K562 (cell line): ENCODE measurements at regions not wholly inside any gene's neighbourhood (a gene's known extent, or its start where the extent isn't known, plus 50 kb on each side); places are given as distances from the start of the nearest gene placed in this dataset.
A peak's percentile ranks its signal among the peaks of the same experiment; 100 is the strongest.

Source experiments
- ATAC-seq: fragments of 200-7000 bp; cut with Tn5 transposase; 3 replicates; pipeline ENCODE4 v1.9.1; 2020; ENCODE audit warnings: moderate library complexity
- BruUV-seq: library from RNA; stranded (reverse); fragments of 400-500 nt; replicated peaks from 2 replicates; lab custom pipeline; 2021; lab: Mats Ljungman, UMichigan
- CTCF ChIA-PET: fragments of 300-600 bp; formaldehyde crosslinking; extraction: SDS; loops from one replicate; lab custom pipeline; 2021; ENCODE audit warnings: low intra/inter-chr PET ratio; lab: Yijun Ruan, JAX
- POLR2A ChIA-PET: fragments of 300-600, 350-650 bp; sonication (Branson Sonifier 250); formaldehyde crosslinking; extraction: SDS; loops from one replicate; lab custom pipeline; 2021; ENCODE audit warnings: antibody characterized with exemption, inconsistent platforms; lab: Yijun Ruan, JAX
- DNase-seq, 4 experiments: peaks; one replicate each; pipeline versions ENCODE4 v3.0.0 to v3.0.0-alpha.2; 2011 to 2018; ENCODE audit warnings: low spot score in 3 of 4, mixed read lengths in 3 of 4; ENCODE audit errors: extremely low read depth in 1 of 4
- FAIRE-seq: peaks from 2 replicates; lab custom pipeline; 2011; peaks lifted over from hg19 to GRCh38; lab: Jason Lieb, UNC
- H2AFZ ChIP-seq: 2 replicates; pipeline ENCODE4 v1.6.0; 2011; ENCODE audit warnings: low read depth, low read length, control low read depth, inconsistent platforms
- H3K27ac ChIP-seq: fragments of 200-600 bp; 3 replicates; pipeline ENCODE4 v1.8.0; 2011; ENCODE audit warnings: low read depth, mild to moderate bottlenecking, control low read depth, inconsistent platforms, low read length, moderate library complexity, mixed read lengths; ENCODE audit errors: extremely low read depth
- H3K27me3 ChIP-seq, 2 experiments: fragments of 300-600 bp in 1 of 2; 2 replicates in 1 of 2; 3 replicates in 1 of 2; pipeline versions ENCODE4 v1.6.0 to v1.8.0; 2011; ENCODE audit warnings: inconsistent platforms in 2 of 2, low read length in 2 of 2, mild to moderate bottlenecking in 1 of 2, mixed read lengths in 1 of 2, moderate library complexity in 1 of 2; ENCODE audit not compliant: control insufficient read depth in 2 of 2, insufficient read depth in 2 of 2
- H3K36me3 ChIP-seq: fragments of 300-600 bp; 3 replicates; pipeline ENCODE4 v1.8.0; 2011; ENCODE audit warnings: mild to moderate bottlenecking, low read length, inconsistent platforms; ENCODE audit not compliant: control insufficient read depth, insufficient read depth
- H3K4me1 ChIP-seq, 2 experiments: fragments of 200-600 bp in 1 of 2; replicated peaks in 1 of 2; 2 replicates in 1 of 2; 3 replicates in 1 of 2; pipeline versions ENCODE4 v1.5.1 to v1.8.0; 2011; ENCODE audit warnings: inconsistent platforms in 2 of 2, low read length in 2 of 2, mild to moderate bottlenecking in 1 of 2, mixed read lengths in 1 of 2, moderate library complexity in 1 of 2; ENCODE audit not compliant: control insufficient read depth in 2 of 2, insufficient read depth in 2 of 2
- H3K4me2 ChIP-seq: 2 replicates; pipeline ENCODE4 v1.6.1; 2011; ENCODE audit warnings: low read length, control low read depth, inconsistent platforms, mixed read lengths; ENCODE audit not compliant: insufficient read depth
- H3K4me3 ChIP-seq: fragments of 200-600 bp; sonication (generic), shearing (Covaris generic); 2 replicates; pipeline ENCODE4 v1.5.1; 2016; ENCODE audit warnings: control low read depth, inconsistent platforms
- H3K79me2 ChIP-seq: fragments of 200-600 bp; 3 replicates; pipeline ENCODE4 v1.8.0; 2011; ENCODE audit warnings: low read length, inconsistent platforms; ENCODE audit not compliant: control insufficient read depth, insufficient read depth
- H3K9ac ChIP-seq, 2 experiments: 2 replicates each; pipeline versions ENCODE4 v1.6.0 to v1.6.1; 2011; ENCODE audit warnings: low read depth in 2 of 2, low read length in 2 of 2, control low read depth in 1 of 2, inconsistent platforms in 1 of 2, mild to moderate bottlenecking in 1 of 2, mixed read lengths in 1 of 2; ENCODE audit not compliant: insufficient read depth in 1 of 2
- H3K9me1 ChIP-seq: one replicate; pipeline ENCODE4 v1.6.0; 2011; ENCODE audit warnings: inconsistent platforms, mild to moderate bottlenecking, low read length, moderate library complexity; ENCODE audit not compliant: control insufficient read depth, insufficient read depth
- H3K9me3 ChIP-seq: replicated peaks from 2 replicates; pipeline ENCODE4 v1.5.1; 2011; ENCODE audit warnings: low read depth, low read length, inconsistent platforms; ENCODE audit not compliant: control insufficient read depth, insufficient read depth
- H4K20me1 ChIP-seq: replicated peaks from 2 replicates; pipeline ENCODE4 v1.6.1; 2011; ENCODE audit warnings: low read length, inconsistent platforms, mixed read lengths; ENCODE audit not compliant: control insufficient read depth, insufficient read depth
- CBX3 ChIP-seq, 2 experiments: IDR thresholded peaks; 1 replicate in 1 of 2; 2 replicates in 1 of 2; pipeline ENCODE4 v1.6.1; 2012; ENCODE audit warnings: inconsistent platforms in 2 of 2, low read length in 2 of 2, borderline replicate concordance in 1 of 2, control low read depth in 1 of 2
- CREB1 ChIP-seq, 2 experiments: sonication (generic) in 1 of 2; formaldehyde crosslinking in 1 of 2; IDR thresholded peaks; 2 replicates each; pipeline versions ENCODE4 v1.6.1 to v1.8.0; 2012 to 2022; ENCODE audit warnings: inconsistent platforms in 1 of 2, mild to moderate bottlenecking in 1 of 2, missing genetic modification reagents in 1 of 2, moderate library complexity in 1 of 2
- E2F4 ChIP-seq: sonication (generic); formaldehyde crosslinking; IDR thresholded peaks from 2 replicates; pipeline ENCODE4 v1.8.0; 2022; ENCODE audit warnings: mild to moderate bottlenecking, low read depth, missing genetic modification reagents
- EHMT2 ChIP-seq: fragments of 450-650 bp; IDR thresholded peaks from 2 replicates; pipeline ENCODE4 v1.6.1; 2018; ENCODE audit warnings: antibody characterized with exemption
- MIER1 ChIP-seq: fragments of 450-650 bp; IDR thresholded peaks from 2 replicates; pipeline ENCODE4 v1.6.1; 2016; ENCODE audit warnings: antibody characterized with exemption, mild to moderate bottlenecking, low read depth
- PBX2 ChIP-seq, 2 experiments: IDR thresholded peaks in 1 of 2; conservative IDR thresholded peaks in 1 of 2; 2 replicates each; pipeline ENCODE4 v1.6.1; 2016; ENCODE audit warnings: low read depth in 2 of 2, mild to moderate bottlenecking in 1 of 2, missing compliant biosample characterization in 1 of 2, missing genetic modification characterization in 1 of 2, moderate library complexity in 1 of 2
- REST ChIP-seq, 2 experiments: fragments of 450-650 bp; formaldehyde crosslinking in 1 of 2; IDR thresholded peaks; 2 replicates each; pipeline versions ENCODE4 v1.4.0 to v1.6.1; 2014 to 2020; ENCODE audit warnings: mild to moderate bottlenecking in 2 of 2, borderline replicate concordance in 1 of 2, low read depth in 1 of 2
- WGBS: fragments of 100-300 bp; shearing (Covaris generic); methylation state at CpG from one replicate; pipeline ENCODE4 v1.1.6; 2016; ENCODE audit warnings: low coverage, mixed read lengths; ENCODE audit not compliant: insufficient coverage; ENCODE audit errors: missing lambda C conversion rate; 5-methylcytosine and 5-hydroxymethylcytosine counted together
- in situ Hi-C: fragments of 300-500 bp; cut with MboI; formaldehyde crosslinking; loops from 4 replicates; pipeline ENCODE4 v1.15.0; 2018; ENCODE audit warnings: inconsistent platforms, mixed read lengths
- intact Hi-C: fragments of 100-400 bp; cut with micrococcal nuclease; formaldehyde crosslinking; loops from 2 replicates; pipeline ENCODE4 v1.14.2; 2022

GRCh38 chr7:131170440-131171271 is 157.0 kb upstream of the MKLN1 start:
- ATAC-seq (no peak), DNase-seq (no peak), FAIRE-seq (no peak)
- in situ Hi-C loops = no loop called here
- intact Hi-C loops = no loop called here
- WGBS = 7% methylated on average over 2 of the region's 2 CpGs
- CTCF ChIA-PET = no interaction called here
- Histone ChIP-seq H3K27me3 (peaks cover 34% of the 10 kb centered on the region in 2 experiments), H3K4me2 (no peak overlapping the region), H3K9me1 (no peaks in the 10 kb centered on the region), H3K9me3 (no peaks in the 10 kb centered on the region), H4K20me1 (no peaks in the 10 kb centered on the region), H3K9ac (no peak overlapping the region), H2AFZ (no peak overlapping the region), H3K4me3 (no peak overlapping the region), H3K27ac (no peak overlapping the region), H3K4me1 (no peaks in the 10 kb centered on the region), H3K79me2 (no peaks in the 10 kb centered on the region), H3K36me3 (no peaks in the 10 kb centered on the region)
- no TSS peak for BruUV-seq
- POLR2A ChIA-PET = interaction anchor here (0.6 to 1.9 kb wide), 5 partner anchors 13 to 52 kb away, joined by 3 to 5 read pairs (median 5); no protein-coding TSS in a partner anchor
- TF ChIP-seq EHMT2 = peak; percentile 62; the same call in 1 of the 2 replicates
- peak; percentile 89 for TF ChIP-seq REST (IDR thresholded peaks at IDR 0.05; ENCODE audit: borderline replicate concordance)
- no peak for TF ChIP-seq REST (CRISPR knock-in tag; IDR thresholded peaks at IDR 0.05; ENCODE audit: low read depth)
- TF ChIP-seq CBX3 (IDR thresholded peaks at IDR 0.05; ENCODE audit: borderline replicate concordance in 1 of 2, low read length in 2 of 2) = no peak
- TF ChIP-seq MIER1 = peak; percentile 80
- TF ChIP-seq CREB1 (IDR thresholded peaks at IDR 0.05) = no peak
- no peak for TF ChIP-seq CREB1 (CRISPR knock-in tag; IDR thresholded peaks at IDR 0.05)
- no peak for TF ChIP-seq E2F4
- TF ChIP-seq PBX2 (CRISPR knock-in tag; IDR thresholded peaks at IDR 0.05; ENCODE audit: low read depth) = no peak
- peak; percentile 56 for TF ChIP-seq PBX2 (tag; conservative IDR thresholded peaks at IDR 0.05; ENCODE audit: low read depth)
